ENCODE measurements at regions not wholly inside any gene's neighbourhood (a gene's known extent, or its start where the extent isn't known, plus 50 kb on each side); places are given as distances from the start of the nearest gene placed in this dataset.

DNA sequence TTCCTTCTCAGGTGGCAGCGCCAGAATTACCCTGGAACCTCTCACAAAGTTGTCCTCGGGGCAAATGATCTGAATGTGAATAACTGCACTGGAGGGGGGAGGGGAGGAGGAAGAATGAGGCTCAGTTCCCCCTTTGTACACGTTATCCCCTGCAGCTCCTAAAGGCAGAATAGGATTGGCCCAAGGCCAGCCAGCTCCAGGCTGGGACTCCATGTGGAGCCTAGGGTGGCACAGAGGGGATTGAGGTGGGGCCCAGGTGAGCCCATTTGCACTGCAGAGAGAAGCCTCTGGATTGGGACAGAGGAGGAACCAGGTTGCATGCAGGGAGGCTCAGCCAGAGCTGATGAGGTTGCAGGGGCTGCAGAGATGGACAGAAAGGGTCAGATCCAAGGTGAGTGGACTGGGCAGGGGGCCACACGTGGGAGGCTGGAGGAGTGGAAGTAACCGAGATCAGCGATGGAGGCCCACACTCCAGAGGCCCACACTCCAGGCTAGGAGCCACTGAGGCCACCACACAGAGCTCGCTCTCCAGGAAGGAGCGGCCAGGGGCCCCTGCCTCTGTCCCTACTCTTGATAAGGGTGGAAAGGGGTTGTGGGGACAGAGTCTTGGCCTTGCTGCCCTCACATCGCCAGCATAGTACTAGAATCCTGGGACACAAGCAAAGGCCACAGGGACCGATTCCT is 78.6 kb downstream of the RBFOX3 start:
- no peak overlapping the region for H2AFZ ChIP-seq (ENCODE audit: low read depth, low read length)
- no peak overlapping the region for H3K27ac ChIP-seq (ENCODE audit: low read length)
- no peak overlapping the region for H3K4me2 ChIP-seq (ENCODE audit: low read length)
- no peaks in the 10 kb centered on the region for H3F3A ChIP-seq (ENCODE audit: insufficient read depth, low read length, poor library complexity, severe bottlenecking)
- H3K9ac ChIP-seq (ENCODE audit: low read length) = no peak overlapping the region
- TF ChIP-seq SMC3 (conservative IDR thresholded peaks at IDR 0.05; ENCODE audit: poor library complexity) (no peak), REST (IDR thresholded peaks at IDR 0.05; ENCODE audit: borderline replicate concordance) (no peak), RAD21 (conservative IDR thresholded peaks at IDR 0.05) (no peak), TAF1 (IDR thresholded peaks at IDR 0.05; ENCODE audit: low read depth) (no peak), MXI1 (conservative IDR thresholded peaks at IDR 0.05; ENCODE audit: poor library complexity, severe bottlenecking) (no peak), POLR2AphosphoS5 (IDR thresholded peaks at IDR 0.05) (no peak), EP300 (conservative IDR thresholded peaks at IDR 0.05; ENCODE audit: poor library complexity, severe bottlenecking) (no peak)
- TF ChIP-seq, protein P1, sequence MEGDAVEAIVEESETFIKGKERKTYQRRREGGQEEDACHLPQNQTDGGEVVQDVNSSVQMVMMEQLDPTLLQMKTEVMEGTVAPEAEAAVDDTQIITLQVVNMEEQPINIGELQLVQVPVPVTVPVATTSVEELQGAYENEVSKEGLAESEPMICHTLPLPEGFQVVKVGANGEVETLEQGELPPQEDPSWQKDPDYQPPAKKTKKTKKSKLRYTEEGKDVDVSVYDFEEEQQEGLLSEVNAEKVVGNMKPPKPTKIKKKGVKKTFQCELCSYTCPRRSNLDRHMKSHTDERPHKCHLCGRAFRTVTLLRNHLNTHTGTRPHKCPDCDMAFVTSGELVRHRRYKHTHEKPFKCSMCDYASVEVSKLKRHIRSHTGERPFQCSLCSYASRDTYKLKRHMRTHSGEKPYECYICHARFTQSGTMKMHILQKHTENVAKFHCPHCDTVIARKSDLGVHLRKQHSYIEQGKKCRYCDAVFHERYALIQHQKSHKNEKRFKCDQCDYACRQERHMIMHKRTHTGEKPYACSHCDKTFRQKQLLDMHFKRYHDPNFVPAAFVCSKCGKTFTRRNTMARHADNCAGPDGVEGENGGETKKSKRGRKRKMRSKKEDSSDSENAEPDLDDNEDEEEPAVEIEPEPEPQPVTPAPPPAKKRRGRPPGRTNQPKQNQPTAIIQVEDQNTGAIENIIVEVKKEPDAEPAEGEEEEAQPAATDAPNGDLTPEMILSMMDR (IDR thresholded peaks at IDR 0.05; ENCODE audit: poor library complexity, severe bottlenecking) = no peak
- H3K9me2 ChIP-seq (ENCODE audit: insufficient read depth, low read length) = no peaks in the 10 kb centered on the region
- H3K79me2 ChIP-seq (replicated peaks; ENCODE audit: insufficient read depth, low read length) = no peaks in the 10 kb centered on the region
- H3K36me3 ChIP-seq (ENCODE audit: insufficient read depth, low read length) = no peaks in the 10 kb centered on the region
- H3K4me3 ChIP-seq (ENCODE audit: low read length) = no peak overlapping the region
- H3K9me3 ChIP-seq (ENCODE audit: low read length) = no peaks in the 10 kb centered on the region
- no peaks in the 10 kb centered on the region for H4K20me1 ChIP-seq (ENCODE audit: insufficient read depth)
- no peaks in the 10 kb centered on the region for H3K27me3 ChIP-seq (ENCODE audit: insufficient read depth, low read depth, low read length)

GRCh38 chr17:79531191-79532095 is 79.4 kb downstream of the RBFOX3 start:
- Histone ChIP-seq H4K20me1 (ENCODE audit: insufficient read depth) (no peaks in the 10 kb centered on the region), H3K27ac (ENCODE audit: low read length) (no peak overlapping the region), H3K79me2 (replicated peaks; ENCODE audit: insufficient read depth, low read length) (no peaks in the 10 kb centered on the region), H3K9me3 (ENCODE audit: low read length) (no peaks in the 10 kb centered on the region), H3F3A (ENCODE audit: insufficient read depth, low read length, poor library complexity, severe bottlenecking) (no peaks in the 10 kb centered on the region), H3K4me3 (ENCODE audit: low read length) (no peak overlapping the region), H3K27me3 (ENCODE audit: insufficient read depth, low read depth, low read length) (no peaks in the 10 kb centered on the region), H3K36me3 (ENCODE audit: insufficient read depth, low read length) (no peaks in the 10 kb centered on the region), H3K9ac (ENCODE audit: low read length) (no peak overlapping the region), H3K4me2 (ENCODE audit: low read length) (no peak overlapping the region), H3K9me2 (ENCODE audit: insufficient read depth, low read length) (no peaks in the 10 kb centered on the region), H2AFZ (ENCODE audit: low read depth, low read length) (no peak overlapping the region)
- TF ChIP-seq MXI1 (conservative IDR thresholded peaks at IDR 0.05; ENCODE audit: poor library complexity, severe bottlenecking) = no peak
- no peak for TF ChIP-seq REST (IDR thresholded peaks at IDR 0.05; ENCODE audit: borderline replicate concordance)
- no peak for TF ChIP-seq EP300 (conservative IDR thresholded peaks at IDR 0.05; ENCODE audit: poor library complexity, severe bottlenecking)
- no peak for TF ChIP-seq TAF1 (IDR thresholded peaks at IDR 0.05; ENCODE audit: low read depth)
- TF ChIP-seq, protein P1 (IDR thresholded peaks at IDR 0.05; ENCODE audit: poor library complexity, severe bottlenecking) = no peak
- TF ChIP-seq EZH2 (IDR thresholded peaks at IDR 0.05; ENCODE audit: borderline replicate concordance, insufficient read depth, low read length, poor library complexity, severe bottlenecking) = no peak
- no peak for TF ChIP-seq POLR2AphosphoS5 (IDR thresholded peaks at IDR 0.05)
- TF ChIP-seq SMC3 (conservative IDR thresholded peaks at IDR 0.05; ENCODE audit: poor library complexity) = no peak
- TF ChIP-seq RAD21 (conservative IDR thresholded peaks at IDR 0.05) = no peak

All from neural cell (in vitro differentiated cells).